GM23248 (cell line): ENCODE measurements at regions not wholly inside any gene's neighbourhood (a gene's known extent, or its start where the extent isn't known, plus 50 kb on each side); places are given as distances from the start of the nearest gene placed in this dataset.

ENCODE experiments used
- EZH2 ChIP-seq: fragments of 200-600 bp; sonication (generic); IDR thresholded peaks from 2 replicates; pipeline ENCODE4 v1.6.1; 2018; ENCODE audit warnings: antibody characterized with exemption, mild to moderate bottlenecking; ENCODE audit not compliant: insufficient read depth, poor library complexity, severe bottlenecking
- EZH2phosphoT487 ChIP-seq: fragments of 200-600 bp; sonication (generic); IDR thresholded peaks from 2 replicates; pipeline ENCODE4 v1.6.1; 2018; ENCODE audit warnings: antibody characterized with exemption, moderate library complexity, mild to moderate bottlenecking, low read depth; ENCODE audit not compliant: insufficient read depth

GRCh38 chr1:88134983-88135921 lies 548.8 kb upstream of the PKN2 start:
- TF ChIP-seq EZH2 (no peak), EZH2phosphoT487 (no peak)
